ENCODE measurements at regions not wholly inside any gene's neighbourhood (a gene's known extent, or its start where the extent isn't known, plus 50 kb on each side); places are given as distances from the start of the nearest gene placed in this dataset.
A peak's percentile ranks its signal among the peaks of the same experiment; 100 is the strongest.

GRCh38 chr11:23099256-23099655 is 239.0 kb upstream of the CCDC179 start:
- WGBS: 71% methylated on average over 1 of the region's 1 CpG
- Histone ChIP-seq H3K4ac (ENCODE audit: low read depth in 1 of 2, low read length in 2 of 2) (no peak overlapping the region), H3K27ac (ENCODE audit: low read length, poor library complexity, severe bottlenecking) (no peak overlapping the region), H2BK15ac (ENCODE audit: low read depth, poor library complexity, severe bottlenecking) (peak overlapping the region; percentile 21), H3K36me3 (ENCODE audit: control insufficient read depth in 1 of 2, insufficient read depth in 2 of 2, low read depth in 1 of 2, low read length in 2 of 2) (no peaks in the 10 kb centered on the region), H3K79me1 (replicated peaks; ENCODE audit: low read length, poor library complexity, severe bottlenecking) (no peaks in the 10 kb centered on the region), H3K9me3 (ENCODE audit: control insufficient read depth, low read length) (no peaks in the 10 kb centered on the region), H4K91ac (ENCODE audit: low read length) (peak overlapping the region; percentile 22), H3K4me2 (ENCODE audit: low read length, poor library complexity, severe bottlenecking) (no peak overlapping the region), H2BK12ac (ENCODE audit: low read length in 2 of 2) (no peak overlapping the region), H3K27me3 (ENCODE audit: control insufficient read depth in 1 of 2, insufficient read depth in 1 of 2, low read length in 2 of 2) (no peaks in the 10 kb centered on the region), H2BK120ac (ENCODE audit: low read depth, low read length) (no peak overlapping the region), H4K8ac (ENCODE audit: low read length) (no peak overlapping the region), H3K23ac (ENCODE audit: low read length in 2 of 2) (no peak overlapping the region), H2AFZ (ENCODE audit: low read depth, low read length) (no peak overlapping the region), H3K4me1 (ENCODE audit: control insufficient read depth, insufficient read depth, low read depth, low read length) (no peaks in the 10 kb centered on the region), H3K18ac (ENCODE audit: low read depth in 1 of 2, low read length in 2 of 2) (no peak overlapping the region), H2AK5ac (ENCODE audit: low read length, severe bottlenecking) (no peak overlapping the region), H2BK5ac (ENCODE audit: low read depth, low read length, poor library complexity, severe bottlenecking) (no peak overlapping the region), H3K4me3 (ENCODE audit: insufficient read depth in 1 of 2, low read depth in 1 of 2, low read length in 2 of 2) (no peak overlapping the region), H3K9ac (ENCODE audit: low read length) (no peak overlapping the region), H3K14ac (ENCODE audit: low read length in 2 of 2) (no peak overlapping the region)
- DNase-seq: no peak

GRCh38 chr11:23100726-23101125 is 240.5 kb upstream of the CCDC179 start:
- H2BK12ac ChIP-seq (ENCODE audit: low read length in 2 of 2): no peak overlapping the region
- no peak overlapping the region for H2BK15ac ChIP-seq (ENCODE audit: low read depth, poor library complexity, severe bottlenecking)
- H2AFZ ChIP-seq (ENCODE audit: low read depth, low read length): no peak overlapping the region
- no peaks in the 10 kb centered on the region for H3K27me3 ChIP-seq (ENCODE audit: control insufficient read depth in 1 of 2, insufficient read depth in 1 of 2, low read length in 2 of 2)
- no peak overlapping the region for H2BK120ac ChIP-seq (ENCODE audit: low read depth, low read length)
- H3K4me3 ChIP-seq (ENCODE audit: insufficient read depth in 1 of 2, low read depth in 1 of 2, low read length in 2 of 2): no peak overlapping the region
- H3K4me1 ChIP-seq (ENCODE audit: control insufficient read depth, insufficient read depth, low read depth, low read length): no peaks in the 10 kb centered on the region
- H3K4me2 ChIP-seq (ENCODE audit: low read length, poor library complexity, severe bottlenecking): no peak overlapping the region
- H3K27ac ChIP-seq (ENCODE audit: low read length, poor library complexity, severe bottlenecking): no peak overlapping the region
- H3K23ac ChIP-seq (ENCODE audit: low read length in 2 of 2): no peak overlapping the region
- H3K18ac ChIP-seq (ENCODE audit: low read depth in 1 of 2, low read length in 2 of 2): no peak overlapping the region
- no peaks in the 10 kb centered on the region for H3K9me3 ChIP-seq (ENCODE audit: control insufficient read depth, low read length)
- H4K8ac ChIP-seq (ENCODE audit: low read length): no peak overlapping the region
- DNase-seq: no peak
- H3K79me1 ChIP-seq (replicated peaks; ENCODE audit: low read length, poor library complexity, severe bottlenecking): no peaks in the 10 kb centered on the region
- no peak overlapping the region for H3K4ac ChIP-seq (ENCODE audit: low read depth in 1 of 2, low read length in 2 of 2)
- H2AK5ac ChIP-seq (ENCODE audit: low read length, severe bottlenecking): no peak overlapping the region
- H4K91ac ChIP-seq (ENCODE audit: low read length): no peak overlapping the region
- no peak overlapping the region for H3K14ac ChIP-seq (ENCODE audit: low read length in 2 of 2)
- WGBS: 93% methylated on average over 3 of the region's 3 CpGs
- H3K9ac ChIP-seq (ENCODE audit: low read length): no peak overlapping the region
- H2BK5ac ChIP-seq (ENCODE audit: low read depth, low read length, poor library complexity, severe bottlenecking): no peak overlapping the region
- no peaks in the 10 kb centered on the region for H3K36me3 ChIP-seq (ENCODE audit: control insufficient read depth in 1 of 2, insufficient read depth in 2 of 2, low read depth in 1 of 2, low read length in 2 of 2)

- Histone ChIP-seq H2BK120ac (ENCODE audit: low read depth, low read length) (no peak overlapping the region), H3K4me1 (ENCODE audit: control insufficient read depth, insufficient read depth, low read depth, low read length) (no peaks in the 10 kb centered on the region), H3K18ac (ENCODE audit: low read depth in 1 of 2, low read length in 2 of 2) (no peak overlapping the region), H3K9me3 (ENCODE audit: control insufficient read depth, low read length) (no peaks in the 10 kb centered on the region), H2BK15ac (ENCODE audit: low read depth, poor library complexity, severe bottlenecking) (no peak overlapping the region), H2BK12ac (ENCODE audit: low read length in 2 of 2) (no peak overlapping the region), H3K23ac (ENCODE audit: low read length in 2 of 2) (no peak overlapping the region), H4K91ac (ENCODE audit: low read length) (no peak overlapping the region), H3K27ac (ENCODE audit: low read length, poor library complexity, severe bottlenecking) (no peak overlapping the region), H3K14ac (ENCODE audit: low read length in 2 of 2) (no peak overlapping the region), H2AFZ (ENCODE audit: low read depth, low read length) (no peak overlapping the region), H2BK5ac (ENCODE audit: low read depth, low read length, poor library complexity, severe bottlenecking) (no peak overlapping the region), H3K4ac (ENCODE audit: low read depth in 1 of 2, low read length in 2 of 2) (no peak overlapping the region), H4K8ac (ENCODE audit: low read length) (no peak overlapping the region), H3K9ac (ENCODE audit: low read length) (no peak overlapping the region), H3K27me3 (ENCODE audit: control insufficient read depth in 1 of 2, insufficient read depth in 1 of 2, low read length in 2 of 2) (no peaks in the 10 kb centered on the region), H3K4me2 (ENCODE audit: low read length, poor library complexity, severe bottlenecking) (no peak overlapping the region), H3K36me3 (ENCODE audit: control insufficient read depth in 1 of 2, insufficient read depth in 2 of 2, low read depth in 1 of 2, low read length in 2 of 2) (no peaks in the 10 kb centered on the region), H3K79me1 (replicated peaks; ENCODE audit: low read length, poor library complexity, severe bottlenecking) (no peaks in the 10 kb centered on the region), H2AK5ac (ENCODE audit: low read length, severe bottlenecking) (no peak overlapping the region), H3K4me3 (ENCODE audit: insufficient read depth in 1 of 2, low read depth in 1 of 2, low read length in 2 of 2) (no peak overlapping the region)
- no peak for DNase-seq
- WGBS: 100% methylated on average over 2 of the region's 2 CpGs
Measured at GRCh38 chr11:23103416-23103815, 243.1 kb upstream of the CCDC179 start.

GRCh38 chr11:23111527-23111926 is 251.3 kb upstream of the CCDC179 start:
- H3K27me3 ChIP-seq (ENCODE audit: control insufficient read depth in 1 of 2, insufficient read depth in 1 of 2, low read length in 2 of 2): no peaks in the 10 kb centered on the region

More at GRCh38 chr11:23111527-23111926, 251.3 kb upstream of the CCDC179 start:
- H4K91ac ChIP-seq (ENCODE audit: low read length): no peak overlapping the region
- H3K23ac ChIP-seq (ENCODE audit: low read length in 2 of 2): no peak overlapping the region
- H3K18ac ChIP-seq (ENCODE audit: low read depth in 1 of 2, low read length in 2 of 2): peak overlapping the region in 1 of 2 experiments; percentile 62
- H2BK5ac ChIP-seq (ENCODE audit: low read depth, low read length, poor library complexity, severe bottlenecking): no peak overlapping the region
- H3K36me3 ChIP-seq (ENCODE audit: control insufficient read depth in 1 of 2, insufficient read depth in 2 of 2, low read depth in 1 of 2, low read length in 2 of 2): no peaks in the 10 kb centered on the region
- H2BK12ac ChIP-seq (ENCODE audit: low read length in 2 of 2): peak overlapping the region in 1 of 2 experiments; percentile 11
- H3K4ac ChIP-seq (ENCODE audit: low read depth in 1 of 2, low read length in 2 of 2): peak overlapping the region in 1 of 2 experiments; percentile 58
- H3K4me2 ChIP-seq (ENCODE audit: low read length, poor library complexity, severe bottlenecking): no peak overlapping the region
- H3K4me1 ChIP-seq (ENCODE audit: control insufficient read depth, insufficient read depth, low read depth, low read length): peaks cover 7% of the 10 kb centered on the region
- H2AFZ ChIP-seq (ENCODE audit: low read depth, low read length): no peak overlapping the region
- no peak overlapping the region for H2AK5ac ChIP-seq (ENCODE audit: low read length, severe bottlenecking)
- no peak overlapping the region for H3K14ac ChIP-seq (ENCODE audit: low read length in 2 of 2)
- 43% methylated on average over 2 of the region's 2 CpGs for WGBS
- H3K27ac ChIP-seq (ENCODE audit: low read length, poor library complexity, severe bottlenecking): no peak overlapping the region
- H3K9me3 ChIP-seq (ENCODE audit: control insufficient read depth, low read length): peaks cover 6% of the 10 kb centered on the region
- no peaks in the 10 kb centered on the region for H3K79me1 ChIP-seq (replicated peaks; ENCODE audit: low read length, poor library complexity, severe bottlenecking)
- no peak for DNase-seq
- peak overlapping the region; percentile 54 for H4K8ac ChIP-seq (ENCODE audit: low read length)
- no peak overlapping the region for H2BK15ac ChIP-seq (ENCODE audit: low read depth, poor library complexity, severe bottlenecking)
- no peak overlapping the region for H3K4me3 ChIP-seq (ENCODE audit: insufficient read depth in 1 of 2, low read depth in 1 of 2, low read length in 2 of 2)
- H3K9ac ChIP-seq (ENCODE audit: low read length): no peak overlapping the region
- H2BK120ac ChIP-seq (ENCODE audit: low read depth, low read length): no peak overlapping the region
